Neural cell (in vitro differentiated cells): ENCODE measurements at regions not wholly inside any gene's neighbourhood (a gene's known extent, or its start where the extent isn't known, plus 50 kb on each side); places are given as distances from the start of the nearest gene placed in this dataset.

Source experiments
- CTCF ChIP-seq: fragments of 450-650 bp; IDR thresholded peaks from 2 replicates; pipeline ENCODE4 v1.5.1; 2014; ENCODE audit warnings: antibody characterized with exemption, mild to moderate bottlenecking, moderate library complexity; ENCODE audit not compliant: poor library complexity, severe bottlenecking
- EP300 ChIP-seq: fragments of 450-650 bp; conservative IDR thresholded peaks from 2 replicates; pipeline ENCODE4 v1.6.1; 2014; ENCODE audit warnings: antibody characterized with exemption, mild to moderate bottlenecking, moderate library complexity; ENCODE audit not compliant: poor library complexity, severe bottlenecking
- EZH2 ChIP-seq: fragments of 200-600, 300-800 bp; shearing (Covaris generic), sonication (generic); IDR thresholded peaks from 2 replicates; pipeline ENCODE4 v1.6.1; 2014; ENCODE audit warnings: antibody characterized with exemption, low read length, borderline replicate concordance, mild to moderate bottlenecking; ENCODE audit not compliant: insufficient read depth, poor library complexity, severe bottlenecking
- REST ChIP-seq: IDR thresholded peaks from 2 replicates; pipeline ENCODE4 v1.6.1; 2012; ENCODE audit warnings: borderline replicate concordance

- TF ChIP-seq REST (no peak), CTCF (peak; percentile 29), EP300 (peak; percentile 64), EZH2 (no peak)
These were observed 295.1 kb downstream of the GRIN2B start for GRCh38 chr12:13686260-13686659.
